GM12878 (cell line): ENCODE measurements at regions not wholly inside any gene's neighbourhood (a gene's known extent, or its start where the extent isn't known, plus 50 kb on each side); places are given as distances from the start of the nearest gene placed in this dataset.

Experiments used
- BHLHE40 ChIP-seq, 2 experiments: fragments of 450-650 bp in 1 of 2; IDR thresholded peaks; 2 replicates each; pipeline ENCODE4 v1.6.1; 2011 to 2017; ENCODE audit warnings: low read depth in 2 of 2, borderline replicate concordance in 1 of 2, improper control_type of control experiment in 1 of 2, low read length in 1 of 2, mild to moderate bottlenecking in 1 of 2
- CHD2 ChIP-seq: IDR thresholded peaks from 2 replicates; pipeline ENCODE4 v1.6.1; 2011; ENCODE audit warnings: low read depth, low read length, improper control_type of control experiment, borderline replicate concordance
- CREB1 ChIP-seq: IDR thresholded peaks from 2 replicates; pipeline ENCODE4 v1.6.1; 2012; ENCODE audit warnings: low read depth, mild to moderate bottlenecking, inconsistent platforms
- EP300 ChIP-seq, 2 experiments: fragments of 150-350 bp in 1 of 2; IDR thresholded peaks; 2 replicates each; pipeline ENCODE4 v1.6.1; 2011 to 2012; ENCODE audit warnings: low read depth in 2 of 2, low read length in 2 of 2, borderline replicate concordance in 1 of 2, improper control_type of control experiment in 1 of 2, inconsistent platforms in 1 of 2; ENCODE audit not compliant: control insufficient read depth in 1 of 2
- HDAC6 ChIP-seq: fragments of 200-600 bp; sonication (generic); IDR thresholded peaks from one replicate; pipeline ENCODE4 v1.8.0; 2017; ENCODE audit warnings: antibody characterized with exemption; ENCODE audit not compliant: unreplicated experiment
- KDM1A ChIP-seq: fragments of 200-600 bp; sonication (generic); IDR thresholded peaks from 2 replicates; pipeline ENCODE4 v1.6.1; 2016; ENCODE audit warnings: borderline replicate concordance
- SP1 ChIP-seq: IDR thresholded peaks from one replicate; pipeline ENCODE4 v1.6.1; 2011; ENCODE audit warnings: low read depth, low read length
- ZNF274 ChIP-seq: IDR thresholded peaks from one replicate; pipeline ENCODE4 v1.8.0; 2011; ENCODE audit not compliant: insufficient read length, insufficient read depth
- TF ChIP-seq, protein P1 (sequence below), 3 experiments: IDR thresholded peaks in 2 of 3; conservative IDR thresholded peaks in 1 of 3; 2 replicates each; pipeline ENCODE4 v1.5.1; 2011; ENCODE audit warnings: low read depth in 3 of 3, low read length in 3 of 3, mild to moderate bottlenecking in 3 of 3, control low read depth in 2 of 3, moderate library complexity in 2 of 3, inconsistent platforms in 1 of 3, mixed read lengths in 1 of 3; ENCODE audit not compliant: control insufficient read depth in 2 of 3, insufficient read depth in 1 of 3; ENCODE audit errors: extremely low read depth in 1 of 3
- TF ChIP-seq, protein P2 (sequence below): IDR thresholded peaks from 2 replicates; pipeline ENCODE4 v1.6.1; 2011; ENCODE audit warnings: borderline replicate concordance, low read depth, mild to moderate bottlenecking, moderate library complexity, mixed read lengths, low read length; ENCODE audit not compliant: insufficient read depth; ENCODE audit errors: extremely low read length
- TF ChIP-seq, protein P3 (sequence below): IDR thresholded peaks from 2 replicates; pipeline ENCODE4 v1.6.1; 2012; ENCODE audit warnings: mild to moderate bottlenecking, low read depth, low read length
- TF ChIP-seq, protein P4 (sequence below): fragments of 150-350 bp; IDR thresholded peaks from 2 replicates; pipeline ENCODE4 v1.6.1; 2014; ENCODE audit warnings: mild to moderate bottlenecking, low read depth, low read length
- TF ChIP-seq, protein P5 (sequence below): IDR thresholded peaks from 2 replicates; pipeline ENCODE4 v1.6.1; 2012; ENCODE audit warnings: low read depth, low read length, improper control_type of control experiment

DNA sequence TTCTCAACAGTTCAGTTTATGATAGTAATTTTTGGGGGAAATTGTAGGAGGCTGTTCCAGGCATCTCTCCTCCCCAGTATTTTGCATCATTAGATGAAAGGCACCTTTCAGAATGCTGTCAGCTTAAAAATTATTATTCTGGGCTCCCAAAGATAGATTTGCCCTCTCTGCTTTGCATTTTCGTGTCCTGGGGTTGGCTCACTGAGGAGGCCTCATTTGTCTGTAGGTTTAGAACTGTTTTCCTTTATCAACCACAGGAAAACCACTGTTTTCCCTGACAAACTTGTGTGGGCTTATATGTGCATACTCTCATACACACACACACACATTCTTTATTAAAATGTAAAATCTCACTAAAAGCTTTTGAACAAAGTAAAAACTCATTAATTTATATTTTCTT, 197.2 kb upstream of the VCX3A start:
- no peak for TF ChIP-seq ZNF274
- TF ChIP-seq KDM1A: no peak
- TF ChIP-seq, protein P1, sequence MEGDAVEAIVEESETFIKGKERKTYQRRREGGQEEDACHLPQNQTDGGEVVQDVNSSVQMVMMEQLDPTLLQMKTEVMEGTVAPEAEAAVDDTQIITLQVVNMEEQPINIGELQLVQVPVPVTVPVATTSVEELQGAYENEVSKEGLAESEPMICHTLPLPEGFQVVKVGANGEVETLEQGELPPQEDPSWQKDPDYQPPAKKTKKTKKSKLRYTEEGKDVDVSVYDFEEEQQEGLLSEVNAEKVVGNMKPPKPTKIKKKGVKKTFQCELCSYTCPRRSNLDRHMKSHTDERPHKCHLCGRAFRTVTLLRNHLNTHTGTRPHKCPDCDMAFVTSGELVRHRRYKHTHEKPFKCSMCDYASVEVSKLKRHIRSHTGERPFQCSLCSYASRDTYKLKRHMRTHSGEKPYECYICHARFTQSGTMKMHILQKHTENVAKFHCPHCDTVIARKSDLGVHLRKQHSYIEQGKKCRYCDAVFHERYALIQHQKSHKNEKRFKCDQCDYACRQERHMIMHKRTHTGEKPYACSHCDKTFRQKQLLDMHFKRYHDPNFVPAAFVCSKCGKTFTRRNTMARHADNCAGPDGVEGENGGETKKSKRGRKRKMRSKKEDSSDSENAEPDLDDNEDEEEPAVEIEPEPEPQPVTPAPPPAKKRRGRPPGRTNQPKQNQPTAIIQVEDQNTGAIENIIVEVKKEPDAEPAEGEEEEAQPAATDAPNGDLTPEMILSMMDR (IDR thresholded peaks at IDR 0.05 in 2 of 3, conservative IDR thresholded peaks at IDR 0.05 in 1 of 3; ENCODE audit: control insufficient read depth in 2 of 3, extremely low read depth in 1 of 3, insufficient read depth in 1 of 3, low read depth in 3 of 3, low read length in 3 of 3): no peak
- no peak for TF ChIP-seq HDAC6
- TF ChIP-seq, protein P2, sequence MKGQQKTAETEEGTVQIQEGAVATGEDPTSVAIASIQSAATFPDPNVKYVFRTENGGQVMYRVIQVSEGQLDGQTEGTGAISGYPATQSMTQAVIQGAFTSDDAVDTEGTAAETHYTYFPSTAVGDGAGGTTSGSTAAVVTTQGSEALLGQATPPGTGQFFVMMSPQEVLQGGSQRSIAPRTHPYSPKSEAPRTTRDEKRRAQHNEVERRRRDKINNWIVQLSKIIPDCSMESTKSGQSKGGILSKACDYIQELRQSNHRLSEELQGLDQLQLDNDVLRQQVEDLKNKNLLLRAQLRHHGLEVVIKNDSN: no peak
- no peak for TF ChIP-seq CHD2
- no peak for TF ChIP-seq EP300 (IDR thresholded peaks at IDR 0.05; ENCODE audit: borderline replicate concordance in 1 of 2, control insufficient read depth in 1 of 2, low read depth in 2 of 2, low read length in 2 of 2)
- TF ChIP-seq, protein P3, sequence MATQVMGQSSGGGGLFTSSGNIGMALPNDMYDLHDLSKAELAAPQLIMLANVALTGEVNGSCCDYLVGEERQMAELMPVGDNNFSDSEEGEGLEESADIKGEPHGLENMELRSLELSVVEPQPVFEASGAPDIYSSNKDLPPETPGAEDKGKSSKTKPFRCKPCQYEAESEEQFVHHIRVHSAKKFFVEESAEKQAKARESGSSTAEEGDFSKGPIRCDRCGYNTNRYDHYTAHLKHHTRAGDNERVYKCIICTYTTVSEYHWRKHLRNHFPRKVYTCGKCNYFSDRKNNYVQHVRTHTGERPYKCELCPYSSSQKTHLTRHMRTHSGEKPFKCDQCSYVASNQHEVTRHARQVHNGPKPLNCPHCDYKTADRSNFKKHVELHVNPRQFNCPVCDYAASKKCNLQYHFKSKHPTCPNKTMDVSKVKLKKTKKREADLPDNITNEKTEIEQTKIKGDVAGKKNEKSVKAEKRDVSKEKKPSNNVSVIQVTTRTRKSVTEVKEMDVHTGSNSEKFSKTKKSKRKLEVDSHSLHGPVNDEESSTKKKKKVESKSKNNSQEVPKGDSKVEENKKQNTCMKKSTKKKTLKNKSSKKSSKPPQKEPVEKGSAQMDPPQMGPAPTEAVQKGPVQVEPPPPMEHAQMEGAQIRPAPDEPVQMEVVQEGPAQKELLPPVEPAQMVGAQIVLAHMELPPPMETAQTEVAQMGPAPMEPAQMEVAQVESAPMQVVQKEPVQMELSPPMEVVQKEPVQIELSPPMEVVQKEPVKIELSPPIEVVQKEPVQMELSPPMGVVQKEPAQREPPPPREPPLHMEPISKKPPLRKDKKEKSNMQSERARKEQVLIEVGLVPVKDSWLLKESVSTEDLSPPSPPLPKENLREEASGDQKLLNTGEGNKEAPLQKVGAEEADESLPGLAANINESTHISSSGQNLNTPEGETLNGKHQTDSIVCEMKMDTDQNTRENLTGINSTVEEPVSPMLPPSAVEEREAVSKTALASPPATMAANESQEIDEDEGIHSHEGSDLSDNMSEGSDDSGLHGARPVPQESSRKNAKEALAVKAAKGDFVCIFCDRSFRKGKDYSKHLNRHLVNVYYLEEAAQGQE: no peak
- TF ChIP-seq, protein P4, sequence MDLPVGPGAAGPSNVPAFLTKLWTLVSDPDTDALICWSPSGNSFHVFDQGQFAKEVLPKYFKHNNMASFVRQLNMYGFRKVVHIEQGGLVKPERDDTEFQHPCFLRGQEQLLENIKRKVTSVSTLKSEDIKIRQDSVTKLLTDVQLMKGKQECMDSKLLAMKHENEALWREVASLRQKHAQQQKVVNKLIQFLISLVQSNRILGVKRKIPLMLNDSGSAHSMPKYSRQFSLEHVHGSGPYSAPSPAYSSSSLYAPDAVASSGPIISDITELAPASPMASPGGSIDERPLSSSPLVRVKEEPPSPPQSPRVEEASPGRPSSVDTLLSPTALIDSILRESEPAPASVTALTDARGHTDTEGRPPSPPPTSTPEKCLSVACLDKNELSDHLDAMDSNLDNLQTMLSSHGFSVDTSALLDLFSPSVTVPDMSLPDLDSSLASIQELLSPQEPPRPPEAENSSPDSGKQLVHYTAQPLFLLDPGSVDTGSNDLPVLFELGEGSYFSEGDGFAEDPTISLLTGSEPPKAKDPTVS: no peak
- TF ChIP-seq BHLHE40 (IDR thresholded peaks at IDR 0.05; ENCODE audit: borderline replicate concordance in 1 of 2, low read depth in 2 of 2, low read length in 1 of 2): no peak
- TF ChIP-seq SP1: no peak
- TF ChIP-seq CREB1: no peak
- TF ChIP-seq, protein P5, sequence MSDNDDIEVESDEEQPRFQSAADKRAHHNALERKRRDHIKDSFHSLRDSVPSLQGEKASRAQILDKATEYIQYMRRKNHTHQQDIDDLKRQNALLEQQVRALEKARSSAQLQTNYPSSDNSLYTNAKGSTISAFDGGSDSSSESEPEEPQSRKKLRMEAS: no peak
